HepG2 (cell line): ENCODE measurements at regions not wholly inside any gene's neighbourhood (a gene's known extent, or its start where the extent isn't known, plus 50 kb on each side); places are given as distances from the start of the nearest gene placed in this dataset.

ENCODE experiments used
- ATRX ChIP-seq: sonication (generic); formaldehyde crosslinking; IDR thresholded peaks from 2 replicates; pipeline ENCODE4 v1.4.0; 2020; ENCODE audit warnings: missing genetic modification reagents, borderline replicate concordance
- FOXK1 ChIP-seq: sonication (generic); formaldehyde crosslinking; IDR thresholded peaks from 2 replicates; pipeline ENCODE4 v1.4.0; 2020; ENCODE audit warnings: low read depth, missing genetic modification reagents, borderline replicate concordance
- HHEX ChIP-seq: IDR thresholded peaks from 2 replicates; pipeline ENCODE4 v1.6.1; 2016; ENCODE audit warnings: control low read depth
- HNRNPLL ChIP-seq: fragments of 200-400 bp; formaldehyde crosslinking; IDR thresholded peaks from 2 replicates; pipeline ENCODE4 v1.6.1; 2017; ENCODE audit warnings: mild to moderate bottlenecking, low read depth, low read length; ENCODE audit not compliant: poor library complexity, severe bottlenecking
- MED8 ChIP-seq: sonication (generic); formaldehyde crosslinking; IDR thresholded peaks from 2 replicates; pipeline ENCODE4 v1.8.1; 2023; ENCODE audit warnings: mild to moderate bottlenecking, missing genetic modification reagents; ENCODE audit not compliant: insufficient replicate concordance
- MXD4 ChIP-seq: IDR thresholded peaks from 2 replicates; pipeline ENCODE4 v1.6.1; 2016; ENCODE audit warnings: mild to moderate bottlenecking, missing biosample characterization, missing genetic modification reagents
- RARG ChIP-seq: sonication (generic); formaldehyde crosslinking; IDR thresholded peaks from 2 replicates; pipeline ENCODE4 v1.4.0; 2020; ENCODE audit warnings: low read depth, mild to moderate bottlenecking, missing genetic modification reagents
- REPIN1 ChIP-seq: sonication (generic); formaldehyde crosslinking; IDR thresholded peaks from 2 replicates; pipeline ENCODE4 v1.8.0; 2022; ENCODE audit warnings: missing genetic modification reagents, low read depth, mild to moderate bottlenecking, borderline replicate concordance
- ZNF317 ChIP-seq: sonication (generic); formaldehyde crosslinking; IDR thresholded peaks from 2 replicates; pipeline ENCODE4 v1.5.0; 2020; ENCODE audit warnings: mild to moderate bottlenecking, missing genetic modification reagents
- ZNF44 ChIP-seq: sonication (generic); formaldehyde crosslinking; IDR thresholded peaks from 2 replicates; pipeline ENCODE4 v1.5.1; 2020; ENCODE audit warnings: mild to moderate bottlenecking, missing genetic modification reagents
- ZNF781 ChIP-seq: sonication (generic); formaldehyde crosslinking; IDR thresholded peaks from 2 replicates; pipeline ENCODE4 v1.5.1; 2020; ENCODE audit warnings: borderline replicate concordance, mild to moderate bottlenecking, missing genetic modification reagents; ENCODE audit errors: not compliant biosample characterization
- TF ChIP-seq, protein P1 (sequence below): sonication (generic); formaldehyde crosslinking; IDR thresholded peaks from 2 replicates; pipeline ENCODE4 v1.4.0; 2020; ENCODE audit warnings: mild to moderate bottlenecking, missing genetic modification reagents, borderline replicate concordance
- TF ChIP-seq, protein P2 (sequence below): sonication (generic); formaldehyde crosslinking; IDR thresholded peaks from 2 replicates; pipeline ENCODE4 v1.8.0; 2022; ENCODE audit warnings: mild to moderate bottlenecking, missing genetic modification reagents; ENCODE audit not compliant: insufficient replicate concordance
- TF ChIP-seq, protein P3 (sequence below): sonication (generic); formaldehyde crosslinking; IDR thresholded peaks from 2 replicates; pipeline ENCODE4 v1.4.0; 2020; ENCODE audit warnings: missing genetic modification reagents, mild to moderate bottlenecking, borderline replicate concordance
- TF ChIP-seq, protein P4 (sequence below), 2 experiments: sonication (generic) in 1 of 2; formaldehyde crosslinking in 1 of 2; IDR thresholded peaks; 2 replicates each; pipeline versions ENCODE4 v1.4.0 to v1.6.1; 2018 to 2020; ENCODE audit warnings: missing genetic modification reagents in 2 of 2, borderline replicate concordance in 1 of 2, low read depth in 1 of 2, mild to moderate bottlenecking in 1 of 2, missing biosample characterization in 1 of 2

DNA sequence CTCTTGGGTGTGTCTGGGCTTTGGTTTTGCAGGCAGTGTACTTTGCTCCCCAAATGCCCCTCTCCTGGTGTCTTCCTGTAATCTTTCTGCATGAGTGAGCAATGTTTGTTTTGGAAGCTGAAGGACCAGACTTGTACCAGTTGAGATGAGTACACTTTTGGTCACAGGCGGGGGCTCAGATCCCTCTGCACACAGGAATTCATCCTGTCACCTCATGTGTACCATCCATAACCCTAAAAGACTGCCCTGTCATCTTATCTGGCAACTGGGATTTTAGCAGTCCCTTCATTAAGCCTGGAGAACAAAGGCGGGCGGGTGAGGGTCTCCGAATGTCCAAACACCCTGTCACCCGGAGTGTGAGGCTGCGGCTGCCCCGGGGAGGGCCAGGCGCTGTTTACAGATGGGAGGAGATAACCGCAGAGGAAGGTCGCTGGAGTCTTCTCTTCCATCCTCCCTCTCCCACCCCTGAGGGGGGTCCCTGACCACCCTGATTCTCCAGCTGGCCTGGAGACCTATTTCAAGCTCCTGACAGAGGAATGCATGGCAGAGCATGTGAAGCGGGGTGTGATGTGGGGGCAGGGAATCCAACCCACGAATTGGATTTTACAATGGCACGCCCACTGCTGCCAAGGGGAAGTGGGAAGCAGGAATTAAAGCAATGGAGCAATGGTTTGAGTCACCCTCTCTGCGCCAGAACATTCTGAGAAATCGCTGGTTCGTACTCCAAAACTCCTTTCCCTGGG is 158.2 kb upstream of the MYCN start (continued):
- TF ChIP-seq, protein P1, sequence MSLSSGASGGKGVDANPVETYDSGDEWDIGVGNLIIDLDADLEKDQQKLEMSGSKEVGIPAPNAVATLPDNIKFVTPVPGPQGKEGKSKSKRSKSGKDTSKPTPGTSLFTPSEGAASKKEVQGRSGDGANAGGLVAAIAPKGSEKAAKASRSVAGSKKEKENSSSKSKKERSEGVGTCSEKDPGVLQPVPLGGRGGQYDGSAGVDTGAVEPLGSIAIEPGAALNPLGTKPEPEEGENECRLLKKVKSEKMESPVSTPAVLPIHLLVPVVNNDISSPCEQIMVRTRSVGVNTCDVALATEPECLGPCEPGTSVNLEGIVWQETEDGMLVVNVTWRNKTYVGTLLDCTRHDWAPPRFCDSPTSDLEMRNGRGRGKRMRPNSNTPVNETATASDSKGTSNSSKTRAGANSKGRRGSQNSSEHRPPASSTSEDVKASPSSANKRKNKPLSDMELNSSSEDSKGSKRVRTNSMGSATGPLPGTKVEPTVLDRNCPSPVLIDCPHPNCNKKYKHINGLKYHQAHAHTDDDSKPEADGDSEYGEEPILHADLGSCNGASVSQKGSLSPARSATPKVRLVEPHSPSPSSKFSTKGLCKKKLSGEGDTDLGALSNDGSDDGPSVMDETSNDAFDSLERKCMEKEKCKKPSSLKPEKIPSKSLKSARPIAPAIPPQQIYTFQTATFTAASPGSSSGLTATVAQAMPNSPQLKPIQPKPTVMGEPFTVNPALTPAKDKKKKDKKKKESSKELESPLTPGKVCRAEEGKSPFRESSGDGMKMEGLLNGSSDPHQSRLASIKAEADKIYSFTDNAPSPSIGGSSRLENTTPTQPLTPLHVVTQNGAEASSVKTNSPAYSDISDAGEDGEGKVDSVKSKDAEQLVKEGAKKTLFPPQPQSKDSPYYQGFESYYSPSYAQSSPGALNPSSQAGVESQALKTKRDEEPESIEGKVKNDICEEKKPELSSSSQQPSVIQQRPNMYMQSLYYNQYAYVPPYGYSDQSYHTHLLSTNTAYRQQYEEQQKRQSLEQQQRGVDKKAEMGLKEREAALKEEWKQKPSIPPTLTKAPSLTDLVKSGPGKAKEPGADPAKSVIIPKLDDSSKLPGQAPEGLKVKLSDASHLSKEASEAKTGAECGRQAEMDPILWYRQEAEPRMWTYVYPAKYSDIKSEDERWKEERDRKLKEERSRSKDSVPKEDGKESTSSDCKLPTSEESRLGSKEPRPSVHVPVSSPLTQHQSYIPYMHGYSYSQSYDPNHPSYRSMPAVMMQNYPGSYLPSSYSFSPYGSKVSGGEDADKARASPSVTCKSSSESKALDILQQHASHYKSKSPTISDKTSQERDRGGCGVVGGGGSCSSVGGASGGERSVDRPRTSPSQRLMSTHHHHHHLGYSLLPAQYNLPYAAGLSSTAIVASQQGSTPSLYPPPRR (CRISPR knock-in tag), result peak; percentile 54; the same call in 1 of the 2 replicates
- no peak for TF ChIP-seq RARG (CRISPR knock-in tag)
- no peak for TF ChIP-seq REPIN1
- TF ChIP-seq ATRX (CRISPR knock-in tag), result no peak
- no peak for TF ChIP-seq ZNF781 (CRISPR knock-in tag)
- TF ChIP-seq ZNF44, result no peak
- TF ChIP-seq FOXK1, result no peak
- TF ChIP-seq ZNF317 (CRISPR knock-in tag), result no peak
- TF ChIP-seq, protein P2, sequence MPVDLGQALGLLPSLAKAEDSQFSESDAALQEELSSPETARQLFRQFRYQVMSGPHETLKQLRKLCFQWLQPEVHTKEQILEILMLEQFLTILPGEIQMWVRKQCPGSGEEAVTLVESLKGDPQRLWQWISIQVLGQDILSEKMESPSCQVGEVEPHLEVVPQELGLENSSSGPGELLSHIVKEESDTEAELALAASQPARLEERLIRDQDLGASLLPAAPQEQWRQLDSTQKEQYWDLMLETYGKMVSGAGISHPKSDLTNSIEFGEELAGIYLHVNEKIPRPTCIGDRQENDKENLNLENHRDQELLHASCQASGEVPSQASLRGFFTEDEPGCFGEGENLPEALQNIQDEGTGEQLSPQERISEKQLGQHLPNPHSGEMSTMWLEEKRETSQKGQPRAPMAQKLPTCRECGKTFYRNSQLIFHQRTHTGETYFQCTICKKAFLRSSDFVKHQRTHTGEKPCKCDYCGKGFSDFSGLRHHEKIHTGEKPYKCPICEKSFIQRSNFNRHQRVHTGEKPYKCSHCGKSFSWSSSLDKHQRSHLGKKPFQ, result no peak
- no peak for TF ChIP-seq HNRNPLL
- no peak for TF ChIP-seq HHEX (CRISPR knock-in tag)
- TF ChIP-seq, protein P3, sequence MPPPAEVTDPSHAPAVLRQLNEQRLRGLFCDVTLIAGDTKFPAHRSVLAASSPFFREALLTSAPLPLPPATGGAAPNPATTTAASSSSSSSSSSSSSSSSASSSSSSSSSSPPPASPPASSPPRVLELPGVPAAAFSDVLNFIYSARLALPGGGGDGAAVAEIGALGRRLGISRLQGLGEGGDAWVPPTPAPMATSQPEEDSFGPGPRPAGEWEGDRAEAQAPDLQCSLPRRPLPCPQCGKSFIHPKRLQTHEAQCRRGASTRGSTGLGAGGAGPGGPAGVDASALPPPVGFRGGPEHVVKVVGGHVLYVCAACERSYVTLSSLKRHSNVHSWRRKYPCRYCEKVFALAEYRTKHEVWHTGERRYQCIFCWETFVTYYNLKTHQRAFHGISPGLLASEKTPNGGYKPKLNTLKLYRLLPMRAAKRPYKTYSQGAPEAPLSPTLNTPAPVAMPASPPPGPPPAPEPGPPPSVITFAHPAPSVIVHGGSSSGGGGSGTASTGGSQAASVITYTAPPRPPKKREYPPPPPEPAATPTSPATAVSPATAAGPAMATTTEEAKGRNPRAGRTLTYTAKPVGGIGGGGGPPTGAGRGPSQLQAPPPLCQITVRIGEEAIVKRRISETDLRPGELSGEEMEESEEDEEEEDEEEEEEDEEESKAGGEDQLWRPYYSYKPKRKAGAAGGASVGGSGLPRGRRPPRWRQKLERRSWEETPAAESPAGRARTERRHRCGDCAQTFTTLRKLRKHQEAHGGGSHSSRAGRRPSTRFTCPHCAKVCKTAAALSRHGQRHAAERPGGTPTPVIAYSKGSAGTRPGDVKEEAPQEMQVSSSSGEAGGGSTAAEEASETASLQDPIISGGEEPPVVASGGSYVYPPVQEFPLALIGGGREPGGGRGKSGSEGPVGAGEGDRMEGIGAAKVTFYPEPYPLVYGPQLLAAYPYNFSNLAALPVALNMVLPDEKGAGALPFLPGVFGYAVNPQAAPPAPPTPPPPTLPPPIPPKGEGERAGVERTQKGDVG (CRISPR knock-in tag), result no peak
- TF ChIP-seq MED8 (CRISPR knock-in tag), result no peak
- TF ChIP-seq, protein P4, sequence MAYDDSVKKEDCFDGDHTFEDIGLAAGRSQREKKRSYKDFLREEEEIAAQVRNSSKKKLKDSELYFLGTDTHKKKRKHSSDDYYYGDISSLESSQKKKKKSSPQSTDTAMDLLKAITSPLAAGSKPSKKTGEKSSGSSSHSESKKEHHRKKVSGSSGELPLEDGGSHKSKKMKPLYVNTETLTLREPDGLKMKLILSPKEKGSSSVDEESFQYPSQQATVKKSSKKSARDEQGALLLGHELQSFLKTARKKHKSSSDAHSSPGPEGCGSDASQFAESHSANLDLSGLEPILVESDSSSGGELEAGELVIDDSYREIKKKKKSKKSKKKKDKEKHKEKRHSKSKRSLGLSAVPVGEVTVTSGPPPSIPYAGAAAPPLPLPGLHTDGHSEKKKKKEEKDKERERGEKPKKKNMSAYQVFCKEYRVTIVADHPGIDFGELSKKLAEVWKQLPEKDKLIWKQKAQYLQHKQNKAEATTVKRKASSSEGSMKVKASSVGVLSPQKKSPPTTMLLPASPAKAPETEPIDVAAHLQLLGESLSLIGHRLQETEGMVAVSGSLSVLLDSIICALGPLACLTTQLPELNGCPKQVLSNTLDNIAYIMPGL (CRISPR knock-in tag; IDR thresholded peaks at IDR 0.05; ENCODE audit: borderline replicate concordance in 1 of 2, low read depth in 1 of 2), result no peak
- no peak for TF ChIP-seq MXD4 (CRISPR knock-in tag)
